GM11168 (cell line): ENCODE measurements at regions not wholly inside any gene's neighbourhood (a gene's known extent, or its start where the extent isn't known, plus 50 kb on each side); places are given as distances from the start of the nearest gene placed in this dataset.

ENCODE experiments used
- in situ Hi-C: fragments of 300-500 bp; cut with MboI; formaldehyde crosslinking; loops from one replicate; pipeline ENCODE4 v1.12.0; 2022; ENCODE audit warnings: low sequenced_read_pairs; ENCODE audit not compliant: unreplicated experiment

DNA sequence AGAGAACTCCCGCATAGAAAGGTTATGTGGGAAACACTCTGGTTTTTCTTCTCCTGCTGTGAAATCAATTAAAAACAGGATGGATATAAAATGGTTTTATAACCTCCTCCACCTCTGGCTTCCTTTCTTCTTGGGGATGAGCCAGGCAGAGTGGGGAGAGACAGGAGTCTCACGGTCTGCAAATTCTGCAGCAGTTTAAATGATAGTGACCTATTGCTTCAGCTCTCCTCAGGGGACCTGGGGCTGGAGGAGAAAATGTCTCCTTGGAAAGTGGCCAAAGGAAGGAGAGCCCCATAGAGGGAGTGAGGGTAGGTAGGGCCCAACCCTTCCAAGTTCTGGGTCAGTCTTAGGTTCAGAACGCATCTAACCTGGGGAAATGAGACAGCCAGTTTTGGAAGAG lies 118.8 kb downstream of the MTX3 start:
- in situ Hi-C loops: no loop called here

DNA sequence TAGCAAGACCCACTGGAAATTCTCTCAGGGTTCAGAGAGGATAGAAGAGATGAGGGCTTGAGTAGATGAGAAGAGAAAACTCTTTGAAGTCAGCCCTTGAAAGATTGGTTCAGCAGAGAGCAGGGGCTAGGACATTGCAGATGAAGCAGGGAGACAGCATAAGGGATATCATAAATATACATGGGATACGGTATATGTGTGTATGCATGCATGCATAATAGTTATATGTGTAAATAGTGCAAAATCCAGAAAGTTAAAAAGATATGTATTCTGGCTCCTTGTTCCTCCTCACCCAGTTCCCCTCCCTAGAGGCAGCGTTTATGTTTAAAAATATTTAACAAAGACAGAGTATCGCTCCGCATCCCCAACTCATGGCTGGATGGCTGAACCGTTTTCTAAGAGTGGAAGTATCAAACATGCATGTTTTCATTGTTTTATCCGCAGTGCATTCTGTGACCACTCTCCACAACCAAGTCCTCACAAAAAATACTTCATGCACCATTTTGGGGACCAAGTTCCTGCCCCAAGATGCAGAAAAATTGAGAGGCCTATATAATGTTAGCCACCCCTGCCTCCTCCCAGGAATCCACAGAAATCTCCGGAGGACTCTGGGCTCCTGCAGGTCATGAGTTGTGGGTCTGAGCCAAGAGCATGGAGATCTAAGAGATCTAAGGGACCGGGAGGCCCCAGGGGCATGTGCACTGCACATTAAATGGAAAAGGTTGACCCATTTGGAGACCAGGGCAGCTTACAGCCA lies 119.5 kb downstream of the MTX3 start:
- in situ Hi-C loops: no loop called here

DNA sequence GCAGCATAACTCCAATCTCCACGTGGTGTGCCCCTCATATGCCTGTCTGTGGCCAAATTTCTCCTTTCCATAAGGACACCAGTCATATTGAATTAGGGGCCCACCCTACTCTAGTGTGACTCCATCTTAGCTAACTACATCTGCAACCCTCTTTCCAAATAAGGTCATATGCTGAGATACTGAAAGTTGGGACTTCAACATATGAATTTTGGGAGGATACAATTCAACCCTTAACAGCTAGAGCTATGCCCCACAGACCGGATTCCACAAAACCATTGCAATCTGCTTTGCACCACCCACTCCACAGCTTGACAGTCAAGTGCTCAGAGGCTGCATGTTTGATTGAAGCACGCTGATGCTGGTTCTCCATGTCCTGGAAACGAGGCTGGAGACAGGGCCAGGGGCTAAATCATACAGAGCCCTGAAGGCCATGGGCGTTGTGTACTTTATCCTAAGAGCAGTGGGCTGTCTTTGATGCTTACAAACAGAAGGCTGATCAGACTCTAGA lies 122.8 kb downstream of the MTX3 start:
- in situ Hi-C loops: loop anchor here (10.0 kb wide), 1 partner anchor 217 kb away; no protein-coding TSS in a partner anchor

DNA sequence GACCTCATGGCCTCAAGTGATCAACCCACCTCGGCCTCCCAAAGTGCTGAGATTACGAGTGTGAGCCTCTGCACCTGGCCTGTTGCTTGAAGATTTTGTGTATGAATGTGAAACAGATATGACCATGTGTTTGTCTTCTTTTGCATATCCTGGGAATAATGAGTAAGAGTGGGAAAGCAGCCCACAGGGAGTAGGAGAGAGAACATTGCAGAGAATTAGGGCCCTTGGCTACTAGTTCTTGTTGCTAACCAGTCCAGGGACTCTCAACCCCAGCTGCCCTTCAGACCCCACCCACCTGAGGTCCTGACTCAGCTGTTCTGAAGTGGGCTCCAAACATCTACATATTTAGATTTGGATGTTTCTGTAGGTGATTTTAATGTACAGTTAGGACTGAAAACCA lies 125.5 kb downstream of the MTX3 start:
- in situ Hi-C loops: loop anchor here (10.0 kb wide), 1 partner anchor 219 kb away; no protein-coding TSS in a partner anchor

DNA sequence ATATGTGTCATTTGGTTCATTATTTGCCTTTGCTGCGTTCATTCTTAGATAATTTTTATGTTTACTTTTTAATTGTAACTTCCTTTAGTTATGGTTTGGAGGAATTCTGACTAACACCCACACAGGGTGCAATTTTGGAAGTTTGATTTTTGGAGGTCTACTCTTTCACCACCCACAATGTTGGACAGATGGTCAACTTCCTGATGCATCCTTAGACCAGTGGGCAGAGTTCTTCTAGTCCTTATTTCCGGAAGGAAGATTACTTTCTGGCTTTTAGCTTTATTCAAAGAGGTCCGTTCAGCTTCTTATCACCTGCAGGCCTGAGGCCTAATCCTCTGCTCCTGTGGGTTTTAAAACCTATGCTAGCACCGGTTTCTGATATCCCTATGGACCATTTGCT lies 126.7 kb downstream of the MTX3 start:
- in situ Hi-C loops: loop anchor here (10.0 kb wide), 1 partner anchor 220 kb away; no protein-coding TSS in a partner anchor

DNA sequence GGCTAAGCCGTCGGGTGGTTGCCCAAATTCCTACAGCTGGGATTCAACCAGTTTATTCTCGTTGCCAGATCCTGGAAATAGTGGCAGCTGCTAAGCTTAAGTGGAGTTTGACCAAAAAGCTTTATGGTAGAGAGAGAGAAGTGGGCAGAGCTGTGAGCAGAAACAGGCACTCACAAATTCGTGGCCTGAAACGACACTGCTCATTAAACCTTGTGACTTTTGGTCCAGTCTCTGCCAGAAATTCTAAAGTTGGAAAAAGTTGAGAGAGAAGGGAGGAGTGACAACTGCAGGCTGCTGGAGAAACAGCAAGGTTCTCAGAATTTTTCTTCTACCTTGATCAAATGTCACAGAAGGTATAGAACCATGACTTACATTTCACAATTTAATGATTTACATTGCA lies 131.5 kb downstream of the MTX3 start:
- in situ Hi-C loops: no loop called here

DNA sequence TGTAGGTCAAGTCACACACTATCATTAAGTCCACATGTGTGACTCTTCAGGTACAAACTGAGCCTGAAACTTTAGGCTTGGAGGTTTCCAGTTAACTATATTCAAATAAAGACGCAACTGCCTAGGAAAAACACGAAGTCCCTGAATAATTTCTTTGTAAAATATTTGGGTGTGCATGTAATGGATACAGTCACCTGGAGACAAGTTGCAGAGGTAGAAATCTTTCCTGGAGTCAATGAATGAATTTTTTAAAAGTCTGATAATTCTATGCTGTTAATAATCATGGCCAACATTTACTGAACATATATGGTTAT lies 132.7 kb downstream of the MTX3 start:
- in situ Hi-C loops: no loop called here

DNA sequence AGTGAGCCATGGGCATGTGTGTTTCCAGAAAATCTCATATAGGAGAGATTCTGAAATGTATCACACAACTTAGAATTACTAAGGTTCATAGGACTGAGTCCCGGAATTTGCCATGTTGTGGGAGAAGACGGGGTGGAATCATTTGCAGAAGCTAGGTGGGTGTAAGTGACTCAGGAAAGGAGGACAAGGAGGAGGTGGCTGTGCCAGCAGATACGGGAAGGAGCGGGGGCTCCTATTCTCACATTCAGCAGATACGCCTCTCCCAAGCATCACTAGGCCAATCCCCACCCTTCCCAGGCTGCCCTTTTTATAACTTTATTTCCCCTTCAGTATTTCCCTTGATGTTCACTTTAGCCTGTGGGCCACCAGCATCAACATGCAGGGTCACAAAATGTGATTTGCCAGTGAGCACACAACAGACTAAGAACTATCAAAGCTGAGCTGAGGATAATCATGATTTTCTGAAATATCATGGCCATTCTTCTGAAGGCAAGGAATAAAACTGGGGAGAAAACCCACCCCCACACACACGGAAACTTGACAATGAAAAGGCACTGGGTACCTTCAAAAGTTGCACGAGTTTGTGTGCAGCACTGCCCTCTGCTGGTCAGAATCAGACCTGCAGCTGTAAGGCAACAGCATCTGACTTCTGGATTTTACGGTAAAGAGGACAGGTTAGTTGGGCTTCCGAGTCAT lies 133.2 kb downstream of the MTX3 start:
- in situ Hi-C loops: no loop called here

DNA sequence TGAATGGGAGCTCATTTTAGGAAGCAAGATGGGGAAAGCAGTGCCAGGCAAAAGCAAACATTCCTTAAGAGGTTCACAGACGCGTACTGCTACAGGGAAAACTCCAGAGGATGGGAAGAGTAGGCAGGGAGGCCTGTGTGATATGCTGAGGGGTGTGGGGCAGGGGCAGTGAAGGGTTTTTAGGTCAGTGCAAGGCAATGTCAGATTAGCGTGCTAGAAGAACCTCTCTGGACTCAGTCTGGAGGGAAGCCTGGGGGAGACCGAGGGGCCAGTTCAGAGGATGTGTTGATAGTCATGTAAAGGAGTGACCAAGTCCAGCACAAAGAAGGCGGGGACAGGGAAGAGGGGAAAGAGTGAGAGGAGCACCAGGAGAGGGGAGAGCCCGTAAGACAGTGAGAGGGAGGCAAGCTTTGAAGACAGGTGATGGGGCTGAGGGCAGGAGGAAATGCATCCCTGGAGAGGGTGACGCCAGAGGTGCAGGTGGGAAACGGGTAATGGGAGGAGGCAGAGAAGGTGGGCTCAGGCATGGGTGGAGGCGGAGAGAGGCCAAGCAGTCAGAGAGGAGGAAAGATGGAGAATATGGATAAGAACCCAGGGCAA lies 134.5 kb downstream of the MTX3 start:
- in situ Hi-C loops: no loop called here

DNA sequence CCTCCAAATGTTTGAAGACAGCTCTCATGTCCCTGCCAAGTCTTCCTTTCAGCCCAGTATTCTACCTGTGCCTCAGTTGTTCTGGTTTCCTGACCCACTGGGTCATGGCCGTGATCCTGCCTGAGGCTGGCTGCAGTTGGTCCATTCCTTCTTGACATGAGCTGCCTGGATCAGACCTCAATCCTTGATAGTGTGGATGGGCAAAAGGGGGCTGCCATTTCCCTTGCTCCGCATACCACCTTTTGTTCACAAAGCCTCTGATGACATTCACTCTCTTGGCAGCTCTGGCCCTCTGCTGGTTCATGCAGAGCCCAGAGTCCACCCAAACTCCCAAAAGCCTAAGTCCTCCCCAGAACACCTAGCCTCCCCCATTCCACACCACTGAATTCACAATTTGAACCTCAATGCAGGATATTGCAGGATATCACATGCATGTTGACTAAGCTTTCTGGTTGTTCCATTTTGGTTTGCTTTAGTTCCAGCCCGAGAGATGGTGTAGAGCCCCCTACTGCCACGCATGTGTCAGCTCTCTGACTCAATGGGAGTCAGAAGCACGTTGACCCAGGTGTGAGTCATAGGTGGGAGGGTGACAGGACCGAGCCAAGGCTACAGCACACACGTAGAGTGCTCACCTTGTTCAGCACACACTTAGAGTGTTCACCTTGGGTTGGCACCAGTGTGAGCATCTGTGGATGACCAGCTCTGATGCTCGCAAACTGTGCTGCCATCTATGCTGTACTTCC lies 137.2 kb downstream of the MTX3 start:
- in situ Hi-C loops: no loop called here

DNA sequence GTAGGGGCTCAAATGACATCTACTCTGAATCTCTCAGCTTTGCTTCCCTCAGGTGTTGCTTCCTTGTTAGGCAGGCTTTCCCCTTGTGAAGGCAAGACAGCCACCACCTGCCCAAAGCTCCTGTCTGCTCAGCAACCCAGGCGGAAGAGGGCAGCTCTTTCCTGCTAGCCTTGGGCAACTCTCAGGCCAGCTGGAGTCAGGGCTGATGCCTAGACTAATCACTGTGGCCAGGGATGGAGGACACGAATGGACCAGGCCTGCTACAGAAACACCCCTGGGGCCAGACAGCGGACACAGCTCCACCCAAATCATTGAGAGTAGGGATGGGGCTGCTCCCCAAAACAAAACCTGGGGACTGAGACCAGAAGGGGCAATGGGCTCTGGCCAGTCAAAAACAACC lies 138.0 kb downstream of the MTX3 start:
- in situ Hi-C loops: no loop called here

DNA sequence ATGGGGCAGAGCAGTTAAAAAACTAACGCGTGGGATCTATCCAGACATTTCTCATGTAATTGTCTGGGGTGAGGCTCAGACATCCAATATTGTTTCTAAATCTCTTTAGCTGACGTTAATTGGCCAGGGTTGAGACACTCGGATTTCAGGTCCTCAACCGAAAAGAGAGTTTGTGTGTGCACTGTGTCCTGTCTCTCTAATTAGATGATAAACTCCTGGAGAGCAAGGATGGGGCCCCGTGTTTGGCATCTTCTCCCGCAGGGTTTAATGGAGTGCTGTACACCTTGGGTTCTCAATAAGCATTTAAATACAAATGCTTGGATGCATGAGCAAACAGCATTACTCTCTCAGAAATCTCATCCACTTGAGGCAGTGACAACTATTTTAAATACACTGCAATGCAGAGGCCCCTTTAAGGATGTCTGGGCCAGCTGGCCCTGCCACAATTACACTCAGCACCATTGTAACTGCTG lies 139.6 kb downstream of the MTX3 start:
- in situ Hi-C loops: no loop called here

DNA sequence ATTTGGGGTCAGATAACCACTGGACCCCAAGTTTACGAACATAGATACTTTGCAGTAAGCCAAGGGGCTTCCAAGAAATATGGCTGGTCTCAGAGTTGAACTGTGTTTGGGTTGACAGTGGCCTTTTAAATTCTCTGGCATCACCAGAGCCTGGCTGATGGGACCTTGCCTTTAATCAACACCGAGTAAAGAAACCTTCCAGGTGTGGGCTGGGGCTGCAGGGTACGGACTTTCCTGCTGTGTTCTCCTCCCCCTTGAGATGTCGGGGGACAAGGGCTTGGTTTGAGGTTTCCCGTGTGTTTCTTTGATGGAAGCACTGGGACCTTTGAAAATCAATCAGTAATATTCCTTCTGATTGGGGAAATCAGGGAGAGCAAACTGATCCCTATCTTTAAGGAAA lies 140.1 kb downstream of the MTX3 start:
- in situ Hi-C loops: no loop called here

DNA sequence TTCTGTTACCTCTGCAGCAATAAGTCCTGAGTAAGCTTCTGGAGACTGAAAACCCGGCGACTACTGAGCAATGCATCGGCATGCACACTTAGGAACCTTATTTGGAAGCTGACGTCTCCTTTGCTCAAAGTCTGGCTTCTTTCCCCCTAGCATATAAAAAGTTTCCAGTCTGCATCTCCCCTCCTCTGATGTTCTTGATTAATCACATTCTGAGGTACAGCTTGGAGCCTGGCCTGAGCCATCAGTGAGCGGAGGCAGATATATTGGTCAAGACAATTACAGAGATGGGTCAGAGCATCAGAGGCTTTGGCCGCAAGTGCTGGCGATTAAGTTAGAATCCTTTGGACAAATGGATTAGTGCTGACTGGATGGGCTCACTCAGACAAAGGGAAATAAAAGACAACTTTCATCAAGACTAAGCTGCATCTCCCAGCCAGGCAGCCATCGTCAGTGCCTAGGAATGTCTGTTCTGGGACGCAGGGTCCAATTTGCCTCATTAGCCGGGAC lies 140.7 kb downstream of the MTX3 start:
- in situ Hi-C loops: no loop called here

DNA sequence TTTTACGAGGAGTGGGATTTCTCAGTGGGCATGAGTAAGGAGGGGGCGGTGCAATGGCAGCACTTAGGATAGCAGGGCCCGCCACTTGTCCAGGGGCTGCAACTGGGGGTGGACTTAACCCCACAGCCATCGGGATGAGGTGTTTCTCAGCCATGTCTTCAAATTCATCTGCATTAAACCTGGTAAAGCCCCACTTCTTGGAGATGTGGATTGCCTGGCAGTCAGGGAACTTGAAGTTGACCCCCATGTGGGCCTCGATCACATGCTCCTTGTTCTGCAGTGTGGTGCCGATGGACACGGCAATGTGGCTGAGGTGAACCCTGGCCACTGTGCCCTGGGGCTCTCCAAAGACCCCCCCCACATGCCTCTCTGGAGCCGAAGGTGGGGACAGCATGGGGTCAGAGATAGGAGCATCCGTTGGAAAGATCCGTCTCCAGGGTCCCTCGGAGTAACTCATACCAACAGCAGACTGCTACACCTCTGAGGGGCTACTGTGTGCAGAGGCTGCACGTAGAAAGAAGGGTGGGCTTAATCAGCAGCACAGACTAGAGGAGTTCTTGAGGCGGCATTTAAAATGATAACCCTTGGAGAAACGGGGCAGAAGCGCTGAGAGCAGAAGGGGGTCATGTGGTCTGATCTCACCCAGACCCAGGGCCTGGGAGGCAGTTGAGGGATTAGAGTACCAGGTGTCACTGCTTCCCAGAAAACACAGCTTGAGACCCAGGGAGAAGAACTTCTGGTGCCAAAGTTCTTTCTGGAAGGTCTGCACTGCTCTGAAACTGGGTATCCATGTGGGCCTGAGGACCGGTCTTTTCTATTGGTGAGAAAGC lies 141.4 kb downstream of the MTX3 start:
- in situ Hi-C loops: no loop called here
